ENCODE measurements at regions not wholly inside any gene's neighbourhood (a gene's known extent, or its start where the extent isn't known, plus 50 kb on each side); places are given as distances from the start of the nearest gene placed in this dataset.

DNA sequence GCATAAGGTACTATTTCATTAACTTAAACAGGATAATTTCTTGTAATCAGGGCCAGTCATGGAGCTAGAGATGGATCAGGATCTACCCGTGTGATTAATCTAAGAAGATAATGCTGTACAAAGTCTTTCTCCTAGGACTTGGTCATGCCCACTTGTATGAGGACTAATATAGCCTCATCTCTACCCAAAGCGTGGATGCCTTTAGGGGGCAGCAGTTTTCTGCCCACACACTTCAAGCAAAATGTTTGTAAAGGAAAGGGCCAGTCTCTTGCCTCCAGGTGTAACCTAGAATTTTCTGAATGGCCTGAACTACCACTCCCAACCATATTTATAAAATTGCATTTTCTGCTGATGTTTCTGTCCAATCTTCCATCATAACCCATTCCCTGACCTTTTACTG, 764.0 kb upstream of the IGFBP3 start:
- H3K27ac ChIP-seq, result no peak overlapping the region
- intact Hi-C loops (cut with DNase I), result no loop called here
- TF ChIP-seq POLR2A (IDR thresholded peaks at IDR 0.05), result no peak
- no peak for TF ChIP-seq CTCF (IDR thresholded peaks at IDR 0.05)
- TF ChIP-seq POLR2AphosphoS5 (IDR thresholded peaks at IDR 0.05; ENCODE audit: insufficient read depth in 1 of 2, low read depth in 1 of 2), result no peak
- no peaks in the 10 kb centered on the region for H3K36me3 ChIP-seq
- H3K9me3 ChIP-seq, result no peaks in the 10 kb centered on the region
- H3K4me1 ChIP-seq, result peaks cover 10% of the 10 kb centered on the region
- DNase-seq (ENCODE audit: extremely low spot score in 2 of 2), result no peak
- no peaks in the 10 kb centered on the region for H3K27me3 ChIP-seq
- no peak overlapping the region for H3K4me3 ChIP-seq

GRCh38 chr7:46682836-46683624, 762.0 kb upstream of the IGFBP3 start:
- no peak overlapping the region for H3K4me3 ChIP-seq
- H3K4me1 ChIP-seq, result peaks cover 10% of the 10 kb centered on the region
- H3K36me3 ChIP-seq, result no peaks in the 10 kb centered on the region
- intact Hi-C loops (cut with DNase I), result no loop called here
- H3K27me3 ChIP-seq, result no peaks in the 10 kb centered on the region
- no peak overlapping the region for H3K27ac ChIP-seq
- TF ChIP-seq POLR2AphosphoS5 (IDR thresholded peaks at IDR 0.05; ENCODE audit: insufficient read depth in 1 of 2, low read depth in 1 of 2) (no peak), POLR2A (IDR thresholded peaks at IDR 0.05) (no peak), CTCF (IDR thresholded peaks at IDR 0.05) (no peak)
- no peaks in the 10 kb centered on the region for H3K9me3 ChIP-seq
- no peak for DNase-seq (ENCODE audit: extremely low spot score in 2 of 2)

DNA sequence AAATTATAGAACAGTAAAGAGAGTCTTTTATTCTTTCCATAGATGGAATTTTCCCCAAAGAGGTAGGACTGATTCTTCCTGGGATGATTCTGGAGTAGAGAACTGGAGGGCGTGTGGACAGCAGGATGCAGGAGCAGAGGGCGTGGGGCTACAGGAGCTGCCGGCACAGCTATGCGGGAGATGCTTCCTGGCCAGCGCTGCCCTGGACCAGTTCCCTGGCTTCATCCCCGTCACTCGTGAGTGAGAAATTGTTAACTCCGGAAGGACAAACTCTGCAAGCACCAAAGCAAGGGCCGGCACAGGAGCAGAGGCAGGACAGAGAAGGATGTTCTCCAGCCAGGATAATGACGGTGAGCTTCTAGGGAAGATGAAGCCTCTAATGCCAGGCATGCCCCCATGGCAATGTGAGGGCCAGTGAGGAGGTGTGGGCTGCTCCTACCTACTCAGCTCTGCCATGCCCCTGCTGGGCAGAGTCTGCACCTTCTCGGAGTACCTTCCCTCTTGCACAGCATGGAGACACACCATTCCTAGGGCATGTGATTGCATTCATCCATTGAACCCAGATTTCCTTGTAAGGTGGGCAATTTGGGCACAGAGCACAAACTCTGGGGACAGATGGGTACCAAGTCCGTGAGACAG, 760.9 kb upstream of the IGFBP3 start:
- no peak for DNase-seq (ENCODE audit: extremely low spot score in 2 of 2)
- no peak for TF ChIP-seq CTCF (IDR thresholded peaks at IDR 0.05)
- no peak for TF ChIP-seq POLR2AphosphoS5 (IDR thresholded peaks at IDR 0.05; ENCODE audit: insufficient read depth in 1 of 2, low read depth in 1 of 2)
- no peak for TF ChIP-seq POLR2A (IDR thresholded peaks at IDR 0.05)

GRCh38 chr7:46680147-46680546, 759.1 kb upstream of the IGFBP3 start:
- peaks cover 10% of the 10 kb centered on the region for H3K4me1 ChIP-seq
- H3K4me3 ChIP-seq, result no peak overlapping the region
- intact Hi-C loops (cut with DNase I), result no loop called here
- H3K27me3 ChIP-seq, result no peaks in the 10 kb centered on the region
- no peak overlapping the region for H3K27ac ChIP-seq
- H3K9me3 ChIP-seq, result no peaks in the 10 kb centered on the region
- no peak for DNase-seq (ENCODE audit: extremely low spot score in 2 of 2)
- no peaks in the 10 kb centered on the region for H3K36me3 ChIP-seq
- no peak for TF ChIP-seq POLR2A (IDR thresholded peaks at IDR 0.05)
- TF ChIP-seq POLR2AphosphoS5 (IDR thresholded peaks at IDR 0.05; ENCODE audit: insufficient read depth in 1 of 2, low read depth in 1 of 2), result no peak
- TF ChIP-seq CTCF (IDR thresholded peaks at IDR 0.05), result no peak

More for the DNA sequence above, 760.9 kb upstream of the IGFBP3 start:
- peaks cover 10% of the 10 kb centered on the region for H3K4me1 ChIP-seq
- no peak overlapping the region for H3K27ac ChIP-seq
- intact Hi-C loops (cut with DNase I), result no loop called here
- H3K4me3 ChIP-seq, result no peak overlapping the region
- H3K36me3 ChIP-seq, result no peaks in the 10 kb centered on the region
- no peaks in the 10 kb centered on the region for H3K27me3 ChIP-seq
- H3K9me3 ChIP-seq, result no peaks in the 10 kb centered on the region

- TF ChIP-seq POLR2A (IDR thresholded peaks at IDR 0.05), result no peak
- no peak for TF ChIP-seq CTCF (IDR thresholded peaks at IDR 0.05)
- TF ChIP-seq POLR2AphosphoS5 (IDR thresholded peaks at IDR 0.05; ENCODE audit: insufficient read depth in 1 of 2, low read depth in 1 of 2), result no peak
Observed at GRCh38 chr7:46679671-46680070, 758.6 kb upstream of the IGFBP3 start.

More at GRCh38 chr7:46679671-46680070, 758.6 kb upstream of the IGFBP3 start:
- DNase-seq (ENCODE audit: extremely low spot score in 2 of 2), result no peak
- Histone ChIP-seq H3K27ac (no peak overlapping the region), H3K27me3 (no peaks in the 10 kb centered on the region), H3K4me3 (no peak overlapping the region), H3K4me1 (peaks cover 10% of the 10 kb centered on the region), H3K9me3 (no peaks in the 10 kb centered on the region), H3K36me3 (no peaks in the 10 kb centered on the region)
- intact Hi-C loops (cut with DNase I), result no loop called here
